Heart left ventricle (tissue), 13 donors: ENCODE measurements at regions not wholly inside any gene's neighbourhood (a gene's known extent, or its start where the extent isn't known, plus 50 kb on each side); places are given as distances from the start of the nearest gene placed in this dataset.

ENCODE experiments used
- POLR2A ChIP-seq, 2 donors: fragments of 450-650 bp; IDR thresholded peaks; one replicate each; pipeline ENCODE4 v1.6.1; 2017; ENCODE audit warnings: antibody characterized with exemption in 2 of 2, mild to moderate bottlenecking in 2 of 2, moderate library complexity in 2 of 2
- TF ChIP-seq, protein P1 (sequence below), 12 donors: fragments of 200-600 bp; sonication (generic) in 4 of 12; IDR thresholded peaks; one replicate each; pipeline versions ENCODE4 v1.5.0 to v1.8.0; 2018 to 2022; ENCODE audit warnings: antibody characterized with exemption in 12 of 12, mild to moderate bottlenecking in 5 of 12
- donor health status: ischemic (EF 13 %, LVEDD 7.1; RV severe dilation, severe dysfunction).
- donor health status: DM: no; HTN: yes; CAD: no.
- donor health status: DM: no; HTN: no; CAD: no.
- donor health status: ischemic (EF 25% LVEDD 6.9; RV normal size, moderate dysfunction).
- donor health status: ischemic (EF 25% LVEDD 5.7; RV mildly dilated, moderate dysfunction).
- donor health status: ischemic (EF 35%, LVEDD 5.7; RV mildly dilated, moderate dysfunction).
- donor health status: nonischemic (EF 11% LVEDD 7.7; RV severe dilation, severe dysfunction).
- donor health status: DM: yes; HTN: yes; CAD: no.
- donor health status: PGD.
- donor health status: ischemic (EF 29% LVEDD 5.4; RV normal size, mild dysfunction).
- donor health status: nonischemic (EF 23%, LVEDD 6.1; RV moderate dilation, normal function).

DNA sequence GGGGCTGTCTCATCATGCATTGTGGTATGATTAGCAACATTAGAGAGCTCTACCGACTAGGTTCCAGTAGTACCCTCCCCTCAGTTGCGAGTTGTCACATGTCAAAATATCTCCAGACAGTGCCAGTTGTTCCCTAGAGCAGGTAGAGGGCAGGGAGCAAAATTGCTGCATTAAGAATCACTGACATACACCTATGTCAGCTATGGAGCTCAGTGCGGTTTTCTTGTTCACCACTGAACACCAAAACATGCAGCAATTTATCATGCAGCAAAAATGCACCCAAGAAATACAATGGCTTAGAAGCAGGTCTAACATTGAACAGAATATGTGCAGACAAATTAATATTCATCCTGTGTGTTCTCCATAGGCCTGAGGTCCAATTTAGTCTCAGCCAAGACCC is 186.9 kb upstream of the STARD13 start:
- TF ChIP-seq, protein P1, sequence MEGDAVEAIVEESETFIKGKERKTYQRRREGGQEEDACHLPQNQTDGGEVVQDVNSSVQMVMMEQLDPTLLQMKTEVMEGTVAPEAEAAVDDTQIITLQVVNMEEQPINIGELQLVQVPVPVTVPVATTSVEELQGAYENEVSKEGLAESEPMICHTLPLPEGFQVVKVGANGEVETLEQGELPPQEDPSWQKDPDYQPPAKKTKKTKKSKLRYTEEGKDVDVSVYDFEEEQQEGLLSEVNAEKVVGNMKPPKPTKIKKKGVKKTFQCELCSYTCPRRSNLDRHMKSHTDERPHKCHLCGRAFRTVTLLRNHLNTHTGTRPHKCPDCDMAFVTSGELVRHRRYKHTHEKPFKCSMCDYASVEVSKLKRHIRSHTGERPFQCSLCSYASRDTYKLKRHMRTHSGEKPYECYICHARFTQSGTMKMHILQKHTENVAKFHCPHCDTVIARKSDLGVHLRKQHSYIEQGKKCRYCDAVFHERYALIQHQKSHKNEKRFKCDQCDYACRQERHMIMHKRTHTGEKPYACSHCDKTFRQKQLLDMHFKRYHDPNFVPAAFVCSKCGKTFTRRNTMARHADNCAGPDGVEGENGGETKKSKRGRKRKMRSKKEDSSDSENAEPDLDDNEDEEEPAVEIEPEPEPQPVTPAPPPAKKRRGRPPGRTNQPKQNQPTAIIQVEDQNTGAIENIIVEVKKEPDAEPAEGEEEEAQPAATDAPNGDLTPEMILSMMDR (IDR thresholded peaks at IDR 0.05) = no peak
- TF ChIP-seq POLR2A (IDR thresholded peaks at IDR 0.05) = no peak
